H1 (cell line): ENCODE measurements at regions not wholly inside any gene's neighbourhood (a gene's known extent, or its start where the extent isn't known, plus 50 kb on each side); places are given as distances from the start of the nearest gene placed in this dataset.

ENCODE experiments used
- CTCF ChIA-PET: fragments of 300-600 bp; sonication (Branson Sonifier 250); formaldehyde crosslinking; loops from one replicate; lab custom pipeline; 2021; ENCODE audit not compliant: partially characterized antibody; lab: Charles Lee
- POLR2A ChIA-PET: fragments of 300-600 bp; sonication (Branson Sonifier 250); formaldehyde crosslinking; loops from one replicate; lab custom pipeline; 2021; ENCODE audit warnings: inconsistent platforms; ENCODE audit not compliant: partially characterized antibody; lab: Charles Lee
- DNase-seq, 2 experiments: peaks; one replicate each; pipeline versions ENCODE4 v3.0.0 to v3.0.0-alpha.2; 2010 to 2022; ENCODE audit warnings: low spot score in 2 of 2, low read depth in 1 of 2, mixed read lengths in 1 of 2
- FAIRE-seq: peaks from 2 replicates; lab custom pipeline; 2011; peaks lifted over from hg19 to GRCh38; lab: Jason Lieb, UNC
- H2AFZ ChIP-seq: 2 replicates; pipeline ENCODE4 v1.8.1; 2012; ENCODE audit warnings: low read length, inconsistent platforms
- H2AK5ac ChIP-seq: 2 replicates; pipeline ENCODE4 v1.6.1; 2013; ENCODE audit warnings: low read depth, low read length
- H2BK120ac ChIP-seq: replicated peaks from 2 replicates; pipeline ENCODE3; 2013; ENCODE audit warnings: low read depth, low read length, inconsistent platforms
- H2BK12ac ChIP-seq: 2 replicates; pipeline ENCODE4 v1.6.1; 2013; ENCODE audit warnings: low read depth, low read length
- H2BK15ac ChIP-seq: 2 replicates; pipeline ENCODE4 v1.6.1; 2013; ENCODE audit warnings: low read length
- H2BK20ac ChIP-seq: 2 replicates; pipeline ENCODE4 v1.6.1; 2013; ENCODE audit warnings: low read length
- H2BK5ac ChIP-seq: 2 replicates; pipeline ENCODE4 v1.6.1; 2013; ENCODE audit warnings: low read depth, low read length
- H3K14ac ChIP-seq: 2 replicates; pipeline ENCODE4 v1.6.1; 2013; ENCODE audit warnings: inconsistent platforms; ENCODE audit not compliant: insufficient read length
- H3K18ac ChIP-seq: 2 replicates; pipeline ENCODE4 v1.6.1; 2013; ENCODE audit warnings: low read length; ENCODE audit errors: extremely low read depth
- H3K23ac ChIP-seq: 2 replicates; pipeline ENCODE4 v1.6.1; 2013; ENCODE audit warnings: inconsistent platforms; ENCODE audit not compliant: insufficient read length
- H3K23me2 ChIP-seq: 2 replicates; pipeline ENCODE4 v1.6.1; 2013; ENCODE audit warnings: low read depth, low read length
- H3K27ac ChIP-seq: 2 replicates; pipeline ENCODE4 v1.6.1; 2011; ENCODE audit warnings: low read depth, low read length, inconsistent platforms
- H3K27me3 ChIP-seq, 4 experiments: replicated peaks in 1 of 4; 1 replicate in 1 of 4; 2 replicates in 3 of 4; pipeline versions ENCODE4 v1.6.1 to v1.8.1; 2011 to 2013; ENCODE audit warnings: low read length in 3 of 4, mild to moderate bottlenecking in 3 of 4, inconsistent platforms in 2 of 4, mixed read lengths in 2 of 4, moderate library complexity in 1 of 4; ENCODE audit not compliant: control insufficient read depth in 3 of 4, insufficient read depth in 3 of 4; ENCODE audit errors: extremely low read depth in 1 of 4
- H3K36me3 ChIP-seq, 4 experiments: 2 replicates each; pipeline versions ENCODE4 v1.6.1 to v1.8.1; 2011 to 2013; ENCODE audit warnings: mild to moderate bottlenecking in 4 of 4, low read length in 3 of 4, moderate library complexity in 2 of 4, control low read depth in 1 of 4, inconsistent platforms in 1 of 4; ENCODE audit not compliant: insufficient read depth in 4 of 4, control insufficient read depth in 2 of 4
- H3K4ac ChIP-seq: replicated peaks from 2 replicates; pipeline ENCODE3; 2013; ENCODE audit warnings: low read length, low read depth, mixed read lengths, inconsistent platforms; ENCODE audit not compliant: insufficient read length
- H3K4me1 ChIP-seq, 4 experiments: replicated peaks in 1 of 4; 1 replicate in 1 of 4; 2 replicates in 3 of 4; pipeline versions ENCODE4 v1.6.1 to v1.8.1; 2011 to 2013; ENCODE audit warnings: low read length in 3 of 4, inconsistent platforms in 2 of 4, mixed read lengths in 1 of 4; ENCODE audit not compliant: insufficient read depth in 4 of 4, control insufficient read depth in 3 of 4
- H3K4me2 ChIP-seq, 2 experiments: 2 replicates each; pipeline versions ENCODE4 v1.6.1 to v1.8.1; 2011 to 2013; ENCODE audit warnings: low read depth in 2 of 2, low read length in 2 of 2, control low read depth in 1 of 2, inconsistent platforms in 1 of 2, mild to moderate bottlenecking in 1 of 2; ENCODE audit not compliant: insufficient read depth in 1 of 2
- H3K4me3 ChIP-seq, 4 experiments: fragments of 200-600, 300-600 bp in 1 of 4; sonication (generic), shearing (Covaris generic), sonication (Bioruptor Twin) in 1 of 4; 2 replicates each; pipeline versions ENCODE4 v1.5.1 to v1.8.1; 2011 to 2016; ENCODE audit warnings: low read length in 4 of 4, low read depth in 3 of 4, control low read depth in 2 of 4, inconsistent platforms in 2 of 4, mild to moderate bottlenecking in 2 of 4, mixed read lengths in 1 of 4, moderate library complexity in 1 of 4; ENCODE audit not compliant: insufficient read depth in 2 of 4; ENCODE audit errors: extremely low read depth in 1 of 4
- H3K56ac ChIP-seq: replicated peaks from 2 replicates; pipeline ENCODE3; 2013; ENCODE audit warnings: low read depth, mild to moderate bottlenecking, mixed read lengths, low read length, inconsistent platforms; ENCODE audit not compliant: insufficient read length
- H3K79me1 ChIP-seq: 2 replicates; pipeline ENCODE4 v1.6.1; 2013; ENCODE audit warnings: low read depth, low read length, control low read depth
- H3K79me2 ChIP-seq, 2 experiments: 2 replicates each; pipeline versions ENCODE4 v1.6.1 to v1.8.1; 2012 to 2013; ENCODE audit warnings: low read length in 2 of 2, mild to moderate bottlenecking in 2 of 2, inconsistent platforms in 1 of 2; ENCODE audit not compliant: insufficient read depth in 2 of 2, control insufficient read depth in 1 of 2
- H3K9ac ChIP-seq, 4 experiments: replicated peaks in 1 of 4; 1 replicate in 1 of 4; 2 replicates in 3 of 4; pipeline versions ENCODE4 v1.6.1 to v1.8.1; 2011 to 2013; ENCODE audit warnings: low read depth in 3 of 4, low read length in 3 of 4, control low read depth in 2 of 4, mild to moderate bottlenecking in 2 of 4, moderate library complexity in 2 of 4, inconsistent platforms in 1 of 4; ENCODE audit errors: extremely low read depth in 1 of 4
- H3K9me3 ChIP-seq, 2 experiments: 2 replicates each; pipeline versions ENCODE4 v1.6.1 to v1.8.1; 2012 to 2013; ENCODE audit warnings: mild to moderate bottlenecking in 2 of 2, moderate library complexity in 2 of 2, control low read depth in 1 of 2, inconsistent platforms in 1 of 2, low read depth in 1 of 2, low read length in 1 of 2, mixed read lengths in 1 of 2; ENCODE audit not compliant: insufficient read depth in 2 of 2
- H4K20me1 ChIP-seq, 2 experiments: replicated peaks in 1 of 2; 2 replicates each; pipeline versions ENCODE3 to v1.8.1; 2011 to 2013; ENCODE audit warnings: inconsistent platforms in 2 of 2, low read length in 2 of 2, mild to moderate bottlenecking in 1 of 2; ENCODE audit not compliant: insufficient read depth in 2 of 2, control insufficient read depth in 1 of 2
- H4K5ac ChIP-seq: 2 replicates; pipeline ENCODE4 v1.6.1; 2013; ENCODE audit warnings: low read length, low read depth, mixed read lengths, inconsistent platforms; ENCODE audit not compliant: insufficient read length
- H4K8ac ChIP-seq: 2 replicates; pipeline ENCODE4 v1.8.0; 2013; ENCODE audit warnings: mild to moderate bottlenecking, moderate library complexity, low read length, inconsistent platforms; ENCODE audit not compliant: insufficient read depth; ENCODE audit errors: extremely low read depth
- H4K91ac ChIP-seq: replicated peaks from 2 replicates; pipeline ENCODE3; 2013; ENCODE audit warnings: low read length, mixed read lengths, inconsistent platforms; ENCODE audit not compliant: insufficient read length
- SAP30 ChIP-seq: fragments of 300-600 bp; sonication (generic); IDR thresholded peaks from 2 replicates; pipeline ENCODE4 v1.7.1; 2012; ENCODE audit warnings: low read length, moderate library complexity, mild to moderate bottlenecking, inconsistent platforms; ENCODE audit not compliant: insufficient read depth, insufficient replicate concordance
- TBP ChIP-seq: IDR thresholded peaks from 2 replicates; pipeline ENCODE4 v1.6.1; 2011; ENCODE audit warnings: low read depth, low read length, improper control_type of control experiment
- TCF12 ChIP-seq: IDR thresholded peaks from 2 replicates; pipeline ENCODE4 v1.6.1; 2011; ENCODE audit warnings: low read depth, mild to moderate bottlenecking, low read length
- WGBS, 2 experiments: shearing (Covaris generic) in 1 of 2; methylation state at CpG; one replicate each; pipeline versions ENCODE4 v1.1.6 to v1.1.7; 2013 to 2015; ENCODE audit warnings: low lambda C conversion rate in 2 of 2, mixed read lengths in 2 of 2, inconsistent platforms in 1 of 2, low coverage in 1 of 2, missing lambda C conversion rate in 1 of 2; ENCODE audit not compliant: insufficient replicate concordance in 2 of 2, insufficient coverage in 1 of 2, insufficient read length in 1 of 2; ENCODE audit errors: extremely low coverage in 1 of 2, missing lambda C conversion rate in 1 of 2; 5-methylcytosine and 5-hydroxymethylcytosine counted together

GRCh38 chr1:5349526-5349925 is 642.7 kb downstream of the NPHP4 start:
- DNase-seq (no peak), FAIRE-seq (no peak)
- Histone ChIP-seq H3K9me3 (peaks cover 0 to 3% of the 10 kb centered on the region in 2 experiments; a peak in 1 of 4 replicates), H3K4me3 (no peak overlapping the region), H3K23ac (no peak overlapping the region), H2AFZ (no peak overlapping the region), H2BK12ac (no peak overlapping the region), H3K79me1 (no peaks in the 10 kb centered on the region), H4K5ac (no peak overlapping the region), H2BK120ac (no peak overlapping the region), H3K36me3 (no peaks in the 10 kb centered on the region), H2AK5ac (no peak overlapping the region), H3K79me2 (no peaks in the 10 kb centered on the region), H3K27ac (no peak overlapping the region), H4K91ac (no peak overlapping the region), H3K23me2 (peaks cover 4% of the 10 kb centered on the region; the same call in 1 of the 2 replicates), H2BK20ac (no peak overlapping the region), H3K14ac (no peak overlapping the region), H3K18ac (no peak overlapping the region), H3K27me3 (0 out of 7 replicates have a peak, but pooled peaks cover 0 to 3% (median 0%) of the 10 kb centered on the region in 4 experiments)
- POLR2A ChIA-PET, result no interaction called here
- 97% methylated on average over 6 of the region's 6 CpGs; no CpG with 5 or more reads in 1 of the 2 experiments for WGBS, 2 experiments
- TF ChIP-seq TCF12, result no peak
- TF ChIP-seq TBP, result no peak
- TF ChIP-seq SAP30, result no peak
- TF ChIP-seq, all 59 proteins: peak for 0
- H3K9ac ChIP-seq, result no peak overlapping the region
- H2BK5ac ChIP-seq, result no peak overlapping the region
- CTCF ChIA-PET, result interaction anchor here (0.6 kb wide), 1 partner anchor 104 kb away, joined by 3 read pairs; no protein-coding TSS in a partner anchor
- H3K56ac ChIP-seq, result no peak overlapping the region
- no peak overlapping the region; the same call in 1 of the 2 replicates for H4K8ac ChIP-seq
- H2BK15ac ChIP-seq, result no peak overlapping the region
- H3K4me2 ChIP-seq, result no peak overlapping the region
- no peak overlapping the region for H3K4ac ChIP-seq
- H3K4me1 ChIP-seq, result no peaks in the 10 kb centered on the region
- peaks cover 0 to 2% of the 10 kb centered on the region in 2 experiments for H4K20me1 ChIP-seq
